Inflammatory macrophage (primary cell): ENCODE measurements at regions not wholly inside any gene's neighbourhood (a gene's known extent, or its start where the extent isn't known, plus 50 kb on each side); places are given as distances from the start of the nearest gene placed in this dataset.

Experiments
- DNase-seq, 2 donors: peaks; one replicate each; pipeline ENCODE4 v3.0.0-alpha.2; 2020 to 2022

DNA sequence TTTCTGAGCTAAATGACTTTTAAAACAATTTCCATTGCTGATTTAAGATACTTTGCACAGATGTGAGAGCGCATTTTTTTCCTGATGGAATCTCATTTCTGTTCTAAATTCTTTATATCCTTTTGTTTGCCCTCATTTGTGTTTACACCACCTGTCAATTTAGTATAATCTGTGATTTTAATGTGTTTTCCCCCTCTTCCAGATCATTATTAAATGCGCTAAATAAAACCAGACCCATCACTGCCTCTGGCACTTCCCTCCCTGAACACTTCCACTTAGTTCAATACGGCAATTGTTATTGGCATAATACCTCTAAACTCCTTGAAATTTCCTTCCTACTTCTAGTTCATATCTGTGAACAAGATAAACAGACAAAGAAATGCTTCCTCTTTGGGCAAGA lies 186.9 kb upstream of the ADGRL2 start:
- no peak for DNase-seq

DNA sequence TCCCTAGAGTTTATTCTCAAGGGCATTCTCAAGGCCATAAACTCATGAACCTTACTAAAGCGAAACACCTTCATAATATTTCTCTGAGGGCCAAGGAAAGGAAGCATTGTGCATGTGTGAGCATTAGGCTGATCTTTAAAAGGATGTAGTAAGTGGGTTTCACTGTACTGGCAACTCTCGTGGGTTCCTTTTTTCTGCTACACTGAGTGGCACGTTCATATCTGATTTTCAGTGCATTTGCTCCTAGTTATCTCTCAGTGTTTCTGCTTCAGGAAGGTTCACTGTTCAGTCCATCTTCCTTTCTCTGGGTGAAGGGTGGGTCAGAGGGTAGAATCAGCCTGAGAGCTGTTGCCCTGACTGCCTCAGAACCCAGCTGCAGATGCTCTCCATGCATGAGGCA lies 192.8 kb upstream of the ADGRL2 start:
- no peak for DNase-seq

DNA sequence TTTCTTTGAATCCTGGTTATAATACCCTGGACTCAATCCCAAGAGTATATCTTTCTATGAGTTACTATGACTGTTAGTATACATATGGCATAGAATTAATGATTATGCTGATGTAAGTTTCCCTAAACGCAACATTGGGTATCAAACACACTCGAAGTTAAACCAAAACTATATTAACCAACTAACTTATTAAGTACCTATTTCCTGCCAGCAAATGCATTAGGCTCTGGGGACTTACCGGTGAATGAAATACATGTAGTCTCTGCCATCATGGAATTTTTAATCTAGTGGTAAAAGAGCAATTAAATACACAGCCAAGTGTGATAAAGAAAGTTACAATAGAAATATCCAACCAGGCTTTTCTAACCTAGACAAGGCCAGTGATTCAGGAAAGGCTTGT lies 193.6 kb upstream of the ADGRL2 start:
- no peak for DNase-seq

DNA sequence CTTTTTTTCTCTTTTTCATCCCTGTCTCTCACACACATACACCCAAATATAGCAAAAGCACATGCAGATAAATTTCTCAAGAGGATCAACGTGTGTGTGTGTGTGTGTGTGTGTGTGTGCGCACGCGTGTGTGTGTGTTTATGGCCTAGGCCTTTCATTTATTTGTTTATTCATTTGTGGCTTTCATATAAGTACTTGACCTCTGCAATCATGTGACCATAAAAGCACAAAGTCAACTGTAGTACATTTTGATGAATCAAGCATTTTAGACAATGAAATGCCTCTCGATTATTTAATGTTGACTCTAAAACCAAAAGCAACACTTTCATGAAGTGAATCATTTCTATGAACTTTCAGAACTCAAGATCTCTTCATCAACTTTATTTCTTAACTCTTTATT lies 194.1 kb upstream of the ADGRL2 start:
- no peak for DNase-seq

DNA sequence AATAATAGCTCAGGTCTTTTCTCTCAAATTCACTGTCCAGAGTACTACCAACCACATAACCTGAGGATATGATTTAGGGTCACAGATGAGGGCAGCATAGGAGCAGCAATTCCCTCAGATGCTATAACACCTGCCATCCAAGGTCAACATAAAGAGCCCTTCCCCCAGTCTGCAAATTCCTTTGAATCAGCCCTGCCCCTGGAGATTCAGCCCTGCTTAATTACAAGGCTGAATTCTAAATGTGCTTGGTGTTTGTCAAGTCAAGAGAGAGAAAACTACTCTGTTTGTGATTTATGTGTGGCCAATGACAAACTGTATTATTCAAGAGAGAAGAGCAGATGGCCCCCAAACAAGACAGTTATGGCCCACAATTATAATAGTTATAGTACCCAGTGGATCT lies 195.7 kb upstream of the ADGRL2 start:
- no peak for DNase-seq

DNA sequence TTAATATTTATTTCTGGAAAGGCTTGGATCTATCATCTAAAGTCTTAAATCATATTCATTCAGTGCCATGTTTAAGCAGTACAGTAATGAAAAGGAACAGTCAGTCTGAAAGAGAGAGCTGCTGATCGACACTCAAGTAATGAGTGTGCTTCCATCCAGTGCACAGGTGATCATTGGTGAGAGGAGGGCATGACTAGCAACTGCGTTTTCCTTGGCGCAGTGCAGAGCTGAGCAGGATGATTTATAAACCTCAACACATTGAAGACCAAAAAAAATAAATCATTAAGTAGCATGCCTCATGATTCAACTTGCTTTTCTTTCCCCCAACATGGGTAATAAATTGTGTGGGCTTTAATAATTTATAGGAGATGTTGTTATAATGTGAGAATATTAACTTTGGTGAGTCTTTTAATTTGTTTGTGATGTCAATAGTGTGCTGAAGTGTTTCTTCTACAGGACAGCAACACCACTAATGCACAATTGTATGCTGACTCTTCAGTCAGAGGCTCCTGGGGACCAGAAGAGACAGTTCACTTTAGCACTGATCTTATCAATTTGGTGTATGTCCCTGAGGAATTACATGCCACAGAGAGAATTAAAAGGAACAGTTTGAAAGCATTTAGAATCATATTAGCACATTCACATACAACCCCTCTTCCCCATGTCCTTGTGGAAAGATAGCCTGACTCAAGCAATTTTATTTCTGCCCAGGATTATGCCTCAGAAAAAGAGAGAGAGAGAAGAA lies 199.7 kb upstream of the ADGRL2 start:
- no peak for DNase-seq

DNA sequence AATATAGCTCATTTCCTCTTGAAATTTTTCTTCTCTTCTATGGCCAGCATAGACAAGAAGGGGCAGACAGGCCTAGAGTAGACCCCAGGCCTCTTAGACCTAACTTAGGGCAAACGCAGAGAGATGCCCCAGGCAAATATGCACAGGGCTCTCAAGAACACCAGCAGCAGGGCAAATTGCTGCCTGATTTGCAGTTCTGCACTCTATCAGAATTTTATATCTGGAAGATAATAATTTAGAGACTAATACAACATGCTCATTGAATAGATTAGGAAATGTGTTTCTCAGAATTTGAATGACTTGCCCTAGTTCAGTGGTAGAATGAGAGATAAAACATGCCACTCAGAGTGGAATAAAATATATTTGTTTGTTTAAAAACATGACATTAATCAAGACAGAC lies 200.4 kb upstream of the ADGRL2 start:
- DNase-seq: no peak

DNA sequence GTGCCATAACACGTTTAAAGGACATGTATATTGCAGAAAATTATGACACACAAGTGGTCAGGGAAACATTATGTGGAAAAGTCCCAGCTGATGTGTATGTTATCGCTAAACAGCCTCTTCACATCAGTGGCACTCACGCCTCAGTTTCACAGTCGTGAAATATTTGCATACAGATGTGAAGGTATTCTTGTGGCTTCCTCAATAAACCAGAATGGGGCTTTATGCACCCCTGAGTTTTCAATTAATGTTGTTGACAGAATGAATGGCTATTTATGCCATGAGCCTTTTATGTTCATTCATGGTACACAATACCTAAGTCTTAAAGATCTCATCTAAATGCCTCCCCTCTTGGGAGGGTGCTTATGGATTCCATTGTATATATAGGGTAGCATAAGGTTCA lies 202.1 kb upstream of the ADGRL2 start:
- no peak for DNase-seq

DNA sequence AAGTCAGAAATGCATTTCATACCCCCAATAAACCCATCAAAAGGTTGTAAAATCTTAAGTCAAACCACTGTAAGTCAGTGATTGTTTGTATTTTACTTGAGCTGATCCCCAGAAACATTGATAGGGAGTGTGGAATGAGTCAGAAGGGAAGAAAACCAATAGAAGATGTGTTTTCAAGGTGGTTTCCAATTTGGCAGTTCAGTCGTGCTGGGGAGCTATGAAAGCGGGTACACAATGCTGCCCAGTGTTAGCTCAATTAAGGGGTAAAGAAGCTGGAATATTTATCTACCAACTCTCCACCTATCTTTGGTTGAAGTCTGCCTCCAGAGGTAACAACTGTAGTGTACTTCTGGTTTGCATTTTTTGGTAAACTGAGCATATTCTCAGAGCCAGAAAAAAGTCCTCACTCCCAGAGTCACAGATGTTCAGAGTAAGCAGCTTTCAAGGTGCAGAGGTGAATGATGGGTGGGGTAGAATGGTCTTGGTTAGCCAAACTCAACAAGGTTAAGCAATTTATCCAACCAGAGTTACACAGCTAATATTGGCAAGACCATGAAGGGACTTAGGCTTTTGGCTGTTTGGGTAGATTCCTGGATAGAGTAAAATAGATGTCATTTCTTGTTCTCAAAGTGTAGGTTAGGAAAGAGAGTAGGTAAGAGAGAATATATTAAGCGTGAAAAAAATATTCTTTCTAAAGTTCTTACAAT lies 202.9 kb upstream of the ADGRL2 start:
- no peak for DNase-seq

DNA sequence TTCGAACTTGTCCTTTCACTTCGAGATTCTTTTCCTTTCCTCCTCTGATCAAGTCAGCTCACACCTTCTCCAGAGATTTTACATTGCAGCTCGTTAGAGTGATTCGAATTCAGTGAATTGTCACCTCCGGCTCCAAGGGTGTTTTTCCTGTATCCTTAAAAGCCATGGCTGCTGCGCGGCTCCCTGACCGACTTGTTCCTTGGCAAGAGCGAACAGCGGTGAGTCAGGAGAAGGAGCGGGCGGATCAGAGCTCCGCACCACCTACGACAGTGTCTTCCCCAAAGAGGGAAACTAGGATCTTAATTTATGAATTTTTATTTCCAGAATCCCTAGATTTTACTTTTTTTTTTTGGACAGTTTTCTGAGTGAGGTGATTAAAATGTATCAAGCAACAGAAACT lies 204.4 kb upstream of the ADGRL2 start:
- no peak for DNase-seq

DNA sequence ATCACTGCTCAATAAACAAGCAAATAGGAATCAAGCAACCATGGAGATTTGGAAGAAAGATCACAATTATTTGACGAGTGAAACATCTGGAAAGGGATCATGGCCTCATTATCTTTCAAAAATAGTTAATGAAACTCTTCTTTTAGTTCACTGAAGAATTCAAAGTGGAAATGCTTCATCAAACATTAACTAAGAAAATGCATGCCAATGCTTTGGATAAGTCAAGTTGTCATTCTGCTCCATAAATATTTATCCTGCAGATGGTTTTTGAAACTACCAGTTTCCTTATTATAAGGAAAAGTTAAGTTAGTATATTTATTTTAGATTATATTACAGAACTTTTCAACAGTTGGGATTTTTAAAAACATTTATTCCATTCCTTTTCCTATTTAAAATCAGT lies 206.5 kb upstream of the ADGRL2 start:
- DNase-seq: no peak

DNA sequence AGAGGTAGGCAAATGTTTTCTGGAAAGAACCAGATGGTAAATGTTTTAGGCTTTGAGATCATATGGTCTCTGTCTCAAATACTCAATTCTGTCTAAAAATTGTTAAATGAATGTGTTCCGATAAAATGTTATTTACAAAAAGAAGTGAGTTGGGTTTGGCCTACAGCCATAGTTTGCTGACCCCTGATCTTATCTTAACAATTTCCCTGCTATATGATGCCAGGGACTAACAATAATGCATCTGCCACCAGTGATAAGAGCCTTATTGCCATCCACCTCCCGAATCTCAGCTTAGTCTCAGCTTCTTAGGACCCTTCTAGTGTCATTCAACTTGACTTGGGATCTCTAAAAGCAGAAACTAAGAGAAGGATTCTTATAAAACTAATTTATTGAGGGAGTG lies 208.5 kb upstream of the ADGRL2 start:
- DNase-seq: no peak

DNA sequence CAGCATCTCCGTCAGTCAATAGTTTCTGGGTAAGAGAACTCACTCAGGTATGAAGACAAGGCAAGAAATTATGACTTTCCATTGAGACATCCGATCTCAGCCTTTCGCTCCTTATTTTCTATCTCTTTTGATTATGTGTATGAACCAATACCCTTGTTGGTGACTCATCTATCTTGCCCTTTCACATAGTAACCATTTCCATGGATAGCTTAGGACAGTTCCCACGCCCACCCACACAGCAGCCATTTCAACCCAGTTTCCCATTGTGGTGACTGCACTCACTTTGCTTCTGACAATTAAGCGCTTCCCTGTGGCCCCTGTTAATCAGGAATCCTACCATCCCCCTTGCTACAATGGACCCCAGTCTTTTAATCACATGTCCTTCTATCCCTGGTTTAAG lies 210.6 kb upstream of the ADGRL2 start:
- DNase-seq: no peak

DNA sequence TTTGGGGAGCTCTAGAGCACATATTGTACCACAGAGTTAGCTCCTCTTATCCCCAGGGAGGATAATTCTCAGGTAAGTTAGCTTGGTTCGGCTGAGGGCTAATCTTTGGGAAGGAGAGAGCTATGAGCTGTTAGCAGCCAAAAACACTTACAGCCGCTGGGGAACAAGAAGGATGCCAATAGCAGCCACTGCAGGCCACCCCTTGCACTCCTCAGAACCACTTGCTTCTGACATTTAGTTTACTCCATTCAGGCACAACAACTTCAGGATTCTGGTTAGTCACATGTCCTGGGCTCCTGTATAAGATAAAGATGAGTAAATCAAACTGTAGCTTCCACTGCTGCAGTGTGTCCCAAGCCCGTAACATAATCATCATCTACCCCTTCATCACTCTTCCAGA lies 212.6 kb upstream of the ADGRL2 start:
- no peak for DNase-seq

DNA sequence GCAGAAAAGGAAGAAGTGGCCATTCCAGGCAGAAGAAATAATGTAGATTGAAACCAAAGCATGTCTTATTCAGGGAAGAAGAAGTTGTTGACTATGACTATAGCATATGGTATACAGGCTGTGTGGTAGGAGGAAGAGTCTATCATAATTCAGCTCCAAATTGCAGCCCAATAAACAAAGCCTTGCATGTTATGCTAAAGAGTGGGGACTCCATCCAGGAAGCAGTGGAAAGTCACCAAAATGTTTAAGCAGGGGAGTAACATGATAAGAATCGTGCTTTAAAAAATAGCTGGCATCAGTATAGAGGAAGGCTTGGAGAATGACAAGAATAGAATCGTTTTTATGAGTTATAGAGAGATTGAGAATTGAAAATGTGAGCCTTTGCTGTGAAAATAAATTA lies 213.3 kb upstream of the ADGRL2 start:
- no peak for DNase-seq

DNA sequence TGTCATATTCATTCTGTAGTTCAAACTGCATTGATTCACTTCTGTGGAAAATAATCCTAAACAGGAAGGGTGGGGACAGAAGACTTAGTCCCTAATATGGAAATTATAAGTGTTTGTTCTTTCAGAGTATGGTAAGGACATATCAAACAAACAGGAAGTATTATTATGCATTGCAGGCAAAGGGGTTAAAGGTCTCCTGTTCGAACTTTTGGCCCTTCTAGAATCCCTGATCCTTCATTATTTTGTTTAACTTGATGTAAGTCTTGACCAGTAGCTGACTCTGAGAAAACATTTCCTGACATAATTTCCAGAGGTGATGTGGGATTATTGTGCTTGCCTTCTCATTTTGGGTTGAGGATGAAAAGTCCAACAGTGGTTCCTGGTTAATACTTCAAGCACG lies 215.4 kb upstream of the ADGRL2 start:
- no peak for DNase-seq

DNA sequence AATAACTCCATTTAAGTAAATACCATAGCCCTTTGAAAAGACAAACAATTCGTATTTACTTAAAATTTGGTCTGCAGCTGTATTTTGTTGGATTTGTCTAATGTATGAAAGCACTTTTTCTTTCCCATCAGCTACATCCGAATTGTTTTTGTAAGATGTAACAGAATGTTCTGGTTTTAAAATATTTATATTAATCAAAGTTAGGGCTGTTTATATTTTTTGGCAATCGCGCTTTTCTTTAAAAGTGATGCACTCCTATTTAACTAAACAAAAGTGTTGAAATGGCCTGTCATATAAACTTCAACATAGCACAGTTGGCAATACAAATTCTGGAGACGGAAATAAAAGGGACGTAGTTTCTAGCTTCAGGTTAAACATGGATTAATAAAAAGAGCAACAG lies 216.3 kb upstream of the ADGRL2 start:
- DNase-seq: no peak

DNA sequence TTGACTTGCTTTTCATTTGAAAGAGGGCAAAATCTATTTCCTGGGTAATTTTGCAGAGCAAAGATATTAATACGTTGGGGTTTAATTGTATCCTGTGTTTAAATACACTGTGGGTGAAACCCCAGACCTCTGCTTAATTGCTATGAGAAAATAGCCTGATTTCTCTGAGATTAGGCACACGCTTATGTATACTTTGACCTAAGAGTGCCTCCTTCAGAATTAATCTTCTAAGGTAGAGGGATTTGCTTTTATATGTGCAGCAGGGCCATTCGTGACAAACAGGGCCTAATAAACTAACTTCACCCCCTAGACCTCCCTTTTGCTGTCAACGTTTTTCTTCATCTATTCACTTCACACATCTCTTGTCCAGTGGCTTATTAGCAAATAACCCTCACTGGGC lies 216.9 kb upstream of the ADGRL2 start:
- no peak for DNase-seq

DNA sequence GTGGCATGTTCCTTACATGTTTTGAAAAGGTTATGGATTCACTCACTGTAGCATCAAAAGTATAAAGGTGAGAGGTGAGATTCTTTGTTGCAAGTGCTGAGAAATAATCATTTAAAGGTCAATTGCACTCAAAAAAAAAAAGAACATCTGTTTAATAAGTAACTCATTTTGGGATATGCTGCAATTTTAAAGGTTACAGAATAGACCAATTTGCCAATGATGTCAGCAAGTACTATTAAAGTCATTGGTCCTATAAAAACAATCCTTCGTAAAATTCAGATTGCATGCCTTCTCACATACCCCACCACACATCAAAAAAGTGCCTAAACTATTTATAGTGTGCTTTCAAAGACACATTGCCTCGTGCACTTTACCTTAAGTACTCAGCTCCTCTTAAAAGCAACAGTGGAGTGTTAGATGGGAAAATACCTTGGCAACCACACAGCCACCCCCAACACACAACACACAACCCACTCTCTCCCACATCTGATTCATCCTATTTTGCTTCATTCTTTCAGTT lies 218.2 kb upstream of the ADGRL2 start:
- no peak for DNase-seq

DNA sequence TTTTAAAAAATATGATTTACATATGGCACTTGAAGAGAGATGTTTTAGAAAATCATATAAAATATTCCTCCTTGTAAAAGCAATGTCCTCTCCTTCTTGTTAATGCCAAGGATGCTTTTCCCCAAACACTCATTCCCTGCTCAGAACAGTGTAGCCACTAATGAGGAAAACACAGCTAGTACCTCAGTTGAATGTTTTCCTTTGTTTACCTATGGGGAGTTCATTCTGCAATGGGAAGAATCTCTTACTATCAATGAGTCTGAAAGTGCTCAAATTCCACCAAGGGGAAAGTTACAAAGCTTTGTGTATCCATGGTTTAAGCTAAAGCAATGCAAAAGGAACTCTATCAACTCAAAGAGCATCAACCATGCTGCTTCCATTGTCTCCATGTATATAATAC lies 221.9 kb upstream of the ADGRL2 start:
- DNase-seq: no peak

DNA sequence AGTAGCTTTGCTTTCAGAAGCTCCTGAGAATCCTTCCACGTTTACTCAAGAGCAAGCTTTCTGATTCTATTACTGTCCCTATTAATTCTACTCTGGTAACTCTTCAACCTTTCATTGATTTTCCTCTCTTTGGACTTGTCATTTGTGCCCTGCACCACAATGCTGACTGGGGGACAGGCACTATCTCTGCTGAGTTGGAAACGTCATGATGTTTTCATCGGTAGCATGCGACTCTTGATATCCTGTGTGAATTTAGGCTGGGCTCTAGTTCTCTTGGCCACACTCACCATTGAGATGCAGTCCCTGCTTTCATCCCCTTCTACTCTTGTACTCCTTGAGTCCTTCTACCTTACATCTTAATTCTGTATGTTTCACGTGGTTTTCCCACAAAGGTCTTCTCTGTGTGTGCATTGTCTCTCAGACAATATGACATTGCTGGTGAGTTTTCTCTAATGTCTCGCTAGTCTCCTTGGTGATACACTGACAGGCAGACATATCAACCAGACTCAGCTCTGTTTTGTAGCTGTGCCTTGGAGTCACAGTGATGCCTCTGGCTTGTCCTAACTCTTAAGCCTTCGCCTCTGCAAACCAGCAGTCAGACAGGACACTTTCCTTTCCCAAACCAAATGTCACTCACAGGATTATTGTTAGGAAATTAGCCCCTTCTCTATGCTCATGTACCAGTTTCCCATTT lies 223.6 kb upstream of the ADGRL2 start:
- no peak for DNase-seq

DNA sequence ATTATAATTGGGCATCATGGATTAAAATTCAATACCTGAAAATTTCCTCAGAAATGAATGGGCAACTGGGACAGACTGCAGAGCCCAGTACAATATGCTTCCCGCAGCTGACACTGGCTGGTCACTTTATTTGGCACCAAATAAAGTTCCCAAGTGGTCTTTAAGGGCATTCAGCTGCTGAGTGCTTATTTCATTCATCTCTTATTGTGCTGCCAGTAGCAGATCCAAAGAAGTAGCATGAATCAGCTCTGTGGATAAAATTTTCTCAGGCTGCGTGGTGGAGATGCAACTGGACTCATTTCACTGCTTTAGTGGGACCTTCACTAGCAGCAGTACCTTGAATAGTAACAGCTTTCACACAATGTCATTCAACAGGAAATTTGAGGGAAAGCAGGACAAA lies 226.3 kb upstream of the ADGRL2 start:
- DNase-seq: no peak

DNA sequence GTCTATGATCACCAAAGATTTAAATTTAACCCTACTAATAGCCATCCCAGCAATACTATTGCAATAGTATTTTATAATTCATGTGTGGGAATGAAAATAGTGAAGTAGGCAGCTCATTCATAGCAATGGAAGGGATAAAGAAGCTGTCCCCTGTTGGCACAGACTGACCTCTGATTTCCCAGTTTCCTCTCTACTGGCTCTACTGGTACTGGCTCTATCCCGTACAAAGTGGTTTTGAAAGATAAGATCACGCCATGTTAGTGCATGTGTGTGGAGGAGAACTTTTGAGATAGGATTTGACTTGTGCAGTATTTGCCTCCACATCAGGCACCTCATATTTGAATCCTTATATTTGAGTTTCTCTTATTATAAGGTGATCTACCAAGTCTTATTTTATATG lies 227.3 kb upstream of the ADGRL2 start:
- DNase-seq: no peak

DNA sequence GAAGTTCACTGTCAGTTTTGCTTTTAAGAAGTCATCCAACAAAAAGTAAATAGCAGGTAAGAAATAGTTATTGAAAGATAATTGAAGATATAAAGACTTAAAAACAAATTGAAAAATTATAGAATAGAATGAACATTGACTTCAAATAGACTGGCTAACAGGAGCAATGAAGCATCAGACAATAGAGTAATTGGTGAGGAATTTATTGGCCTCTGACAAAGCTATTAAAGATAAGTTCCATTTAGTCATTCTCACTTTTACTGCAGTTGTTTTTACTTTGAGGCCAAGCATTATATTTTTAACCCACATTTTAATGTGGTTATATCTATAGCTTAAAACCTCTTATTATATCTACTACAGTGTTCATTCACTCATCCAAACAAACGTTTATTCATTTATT lies 228.8 kb upstream of the ADGRL2 start:
- no peak for DNase-seq
